GM12878 (cell line): ENCODE measurements at regions not wholly inside any gene's neighbourhood (a gene's known extent, or its start where the extent isn't known, plus 50 kb on each side); places are given as distances from the start of the nearest gene placed in this dataset.

Source experiments
- ATAC-seq: fragments of 200-7000 bp; cut with Tn5 transposase; 3 replicates; pipeline ENCODE4 v1.9.1; 2020; ENCODE audit warnings: mild to moderate bottlenecking, moderate library complexity
- BruUV-seq: library from RNA; stranded (reverse); fragments of 400-500 nt; replicated peaks from 2 replicates; lab custom pipeline; 2021; lab: Mats Ljungman, UMichigan
- CTCF ChIA-PET: fragments of 300-600 bp; sonication (Branson Sonifier 250); formaldehyde crosslinking; extraction: SDS; loops from one replicate; lab custom pipeline; 2021; ENCODE audit warnings: inconsistent platforms; lab: Yijun Ruan, JAX
- POLR2A ChIA-PET: fragments of 350-600 bp; formaldehyde crosslinking; extraction: SDS; loops from one replicate; lab custom pipeline; 2021; ENCODE audit warnings: inconsistent platforms; lab: Charles Lee
- RAD21 ChIA-PET: fragments of 300-600 bp; sonication (Branson Sonifier 250); formaldehyde crosslinking; loops from one replicate; lab custom pipeline; 2023; ENCODE audit warnings: antibody characterized with exemption; ENCODE audit not compliant: unreplicated experiment; lab: Charles Lee
- SMC1A ChIA-PET: fragments of 300-600 bp; sonication (Branson Sonifier 250); formaldehyde crosslinking; loops from one replicate; lab custom pipeline; 2023; ENCODE audit not compliant: unreplicated experiment, uncharacterized antibody; lab: Charles Lee
- DNase-seq: peaks from one replicate; pipeline ENCODE4 v3.0.0-alpha.2; 2011; ENCODE audit warnings: low read depth, low spot score
- FAIRE-seq: peaks from 3 replicates; lab custom pipeline; 2011; peaks lifted over from hg19 to GRCh38; lab: Jason Lieb, UNC
- H2AFZ ChIP-seq: 2 replicates; pipeline ENCODE4 v1.6.0; 2011; ENCODE audit warnings: low read depth, low read length, control low read depth; ENCODE audit not compliant: control insufficient read depth
- H3K27ac ChIP-seq: 2 replicates; pipeline ENCODE4 v1.5.1; 2011; ENCODE audit warnings: control low read depth; ENCODE audit not compliant: control insufficient read depth, insufficient read depth
- H3K27me3 ChIP-seq, 2 experiments: replicated peaks in 1 of 2; 2 replicates each; pipeline versions ENCODE4 v1.6.0 to v1.6.1; 2011; ENCODE audit warnings: low read length in 1 of 2; ENCODE audit not compliant: control insufficient read depth in 2 of 2, insufficient read depth in 2 of 2
- H3K36me3 ChIP-seq, 2 experiments: 2 replicates each; pipeline ENCODE4 v1.5.1; 2011; ENCODE audit warnings: low read length in 1 of 2; ENCODE audit not compliant: control insufficient read depth in 2 of 2, insufficient read depth in 2 of 2
- H3K4me1 ChIP-seq: 2 replicates; pipeline ENCODE4 v1.6.1; 2011; ENCODE audit warnings: mild to moderate bottlenecking, low read length, moderate library complexity, mixed read lengths; ENCODE audit not compliant: control insufficient read depth, insufficient read depth
- H3K4me2 ChIP-seq: 2 replicates; pipeline ENCODE4 v1.6.0; 2011; ENCODE audit warnings: control low read depth; ENCODE audit not compliant: control insufficient read depth, insufficient read depth
- H3K4me3 ChIP-seq: fragments of 200-600 bp; sonication (generic); 2 replicates; pipeline ENCODE4 v1.5.1; 2016
- H3K79me2 ChIP-seq: 2 replicates; pipeline ENCODE4 v1.6.0; 2011; ENCODE audit warnings: low read length; ENCODE audit not compliant: control insufficient read depth, insufficient read depth
- H3K9ac ChIP-seq: 2 replicates; pipeline ENCODE4 v1.8.0; 2011; ENCODE audit warnings: low read length, control low read depth, mixed read lengths; ENCODE audit not compliant: control insufficient read depth, insufficient read depth
- H3K9me3 ChIP-seq: replicated peaks from 3 replicates; pipeline ENCODE4 v1.5.1; 2011; ENCODE audit warnings: mild to moderate bottlenecking, low read length; ENCODE audit not compliant: control insufficient read depth, insufficient read depth
- H4K20me1 ChIP-seq: 2 replicates; pipeline ENCODE4 v1.6.0; 2011; ENCODE audit not compliant: control insufficient read depth, insufficient read depth
- CREM ChIP-seq: IDR thresholded peaks from 2 replicates; pipeline ENCODE4 v1.6.1; 2014; ENCODE audit warnings: antibody characterized with exemption, low read depth
- CTCF ChIP-seq, 3 experiments: IDR thresholded peaks in 2 of 3; conservative IDR thresholded peaks in 1 of 3; 2 replicates each; pipeline ENCODE4 v1.5.1; 2011; ENCODE audit warnings: low read depth in 3 of 3, low read length in 3 of 3, mild to moderate bottlenecking in 3 of 3, control low read depth in 2 of 3, moderate library complexity in 2 of 3, inconsistent platforms in 1 of 3, mixed read lengths in 1 of 3; ENCODE audit not compliant: control insufficient read depth in 2 of 3, insufficient read depth in 1 of 3; ENCODE audit errors: extremely low read depth in 1 of 3
- GATAD2B ChIP-seq: fragments of 450-650 bp; conservative IDR thresholded peaks from 2 replicates; pipeline ENCODE4 v1.6.1; 2017; ENCODE audit warnings: low read depth, mild to moderate bottlenecking, moderate library complexity
- MEF2B ChIP-seq: fragments of 450-650 bp; IDR thresholded peaks from 2 replicates; pipeline ENCODE4 v1.6.1; 2018; ENCODE audit warnings: mild to moderate bottlenecking, moderate library complexity; ENCODE audit not compliant: partially characterized antibody, poor library complexity, severe bottlenecking
- NFIC ChIP-seq: IDR thresholded peaks from 2 replicates; pipeline ENCODE4 v1.6.1; 2012; ENCODE audit warnings: low read depth, mild to moderate bottlenecking, inconsistent platforms, low read length, moderate library complexity
- POLR2AphosphoS2 ChIP-seq: IDR thresholded peaks from 2 replicates; pipeline ENCODE4 v1.6.1; 2011; ENCODE audit warnings: low read depth, mild to moderate bottlenecking, low read length, improper control_type of control experiment, moderate library complexity
- RB1 ChIP-seq: fragments of 450-650 bp; formaldehyde crosslinking; IDR thresholded peaks from 2 replicates; pipeline ENCODE4 v1.6.1; 2017; ENCODE audit warnings: mild to moderate bottlenecking, borderline replicate concordance
- TCF7 ChIP-seq: IDR thresholded peaks from 2 replicates; pipeline ENCODE4 v1.6.1; 2014; ENCODE audit warnings: antibody characterized with exemption, borderline replicate concordance
- WGBS: methylation state at CpG from one replicate; pipeline ENCODE4 v1.1.6; 2016; ENCODE audit warnings: low lambda C conversion rate; ENCODE audit not compliant: insufficient replicate concordance, insufficient coverage; ENCODE audit errors: missing lambda C conversion rate; 5-methylcytosine and 5-hydroxymethylcytosine counted together
- in situ Hi-C: fragments of 300-500 bp; cut with MboI; formaldehyde crosslinking; loops from 9 replicates; pipeline ENCODE4 v1.14.3; 2018; ENCODE audit warnings: mixed read lengths
- intact Hi-C: fragments of 100-400 bp; cut with micrococcal nuclease; formaldehyde crosslinking; loops from one replicate; pipeline ENCODE4 v1.14.2; 2022; ENCODE audit not compliant: unreplicated experiment

GRCh38 chr12:124162151-124163110 lies 132.5 kb upstream of the RFLNA start:
- Histone ChIP-seq H3K36me3 (no peaks in the 10 kb centered on the region), H2AFZ (no peak overlapping the region), H3K4me2 (no peak overlapping the region), H3K4me3 (no peak overlapping the region), H3K4me1 (no peaks in the 10 kb centered on the region), H4K20me1 (no peaks in the 10 kb centered on the region), H3K27ac (no peak overlapping the region), H3K9me3 (no peaks in the 10 kb centered on the region; the same call in 2 of the 3 replicates), H3K9ac (no peak overlapping the region), H3K27me3 (no peaks in the 10 kb centered on the region), H3K79me2 (no peaks in the 10 kb centered on the region)
- intact Hi-C loops (no loop called here), in situ Hi-C loops (no loop called here)
- DNase-seq (no peak), FAIRE-seq (no peak), ATAC-seq (no peak)
- TF ChIP-seq CTCF (IDR thresholded peaks at IDR 0.05 in 2 of 3, conservative IDR thresholded peaks at IDR 0.05 in 1 of 3; ENCODE audit: control insufficient read depth in 2 of 3, extremely low read depth in 1 of 3, insufficient read depth in 1 of 3, low read depth in 3 of 3, low read length in 3 of 3) (peak in 1 of 3 experiments; percentile 5; a peak in 1 of 6 replicates), RB1 (no peak)
- 27% methylated on average over 6 of the region's 6 CpGs for WGBS
- SMC1A ChIA-PET: no interaction called here
- CTCF ChIA-PET: interaction anchor here (0.6 kb wide), 1 partner anchor 39 kb away, joined by 3 read pairs; no protein-coding TSS in a partner anchor
- RAD21 ChIA-PET: no interaction called here
- BruUV-seq: no TSS peak
- POLR2A ChIA-PET: no interaction called here

- Histone ChIP-seq H2AFZ (no peak overlapping the region), H3K79me2 (no peaks in the 10 kb centered on the region), H4K20me1 (no peaks in the 10 kb centered on the region), H3K9ac (no peak overlapping the region), H3K4me1 (no peaks in the 10 kb centered on the region), H3K9me3 (no peaks in the 10 kb centered on the region; the same call in 1 of the 3 replicates), H3K27ac (no peak overlapping the region), H3K4me3 (no peak overlapping the region), H3K4me2 (no peak overlapping the region), H3K36me3 (no peaks in the 10 kb centered on the region), H3K27me3 (no peaks in the 10 kb centered on the region)
- WGBS: 50% methylated on average over 2 of the region's 2 CpGs
- POLR2A ChIA-PET: no interaction called here
- no TSS peak for BruUV-seq
- CTCF ChIA-PET: no interaction called here
- ATAC-seq (no peak), FAIRE-seq (no peak), DNase-seq (no peak)
- no peak for TF ChIP-seq MEF2B
- no peak for TF ChIP-seq NFIC
- no peak for TF ChIP-seq CREM
- no peak for TF ChIP-seq TCF7
- TF ChIP-seq POLR2AphosphoS2: no peak
- TF ChIP-seq GATAD2B: no peak
- SMC1A ChIA-PET: interaction anchor here (0.5 kb wide), 1 partner anchor 1884 kb away, joined by 3 read pairs; no protein-coding TSS in a partner anchor
- intact Hi-C loops: no loop called here
- in situ Hi-C loops: no loop called here
- RAD21 ChIA-PET: no interaction called here
These were observed 129.2 kb upstream of the RFLNA start for GRCh38 chr12:124165695-124166094.
